K562 (cell line): ENCODE measurements at regions not wholly inside any gene's neighbourhood (a gene's known extent, or its start where the extent isn't known, plus 50 kb on each side); places are given as distances from the start of the nearest gene placed in this dataset.

Experiments
- BDP1 ChIP-seq: IDR thresholded peaks from 3 replicates; pipeline ENCODE4 v1.6.1; 2011; ENCODE audit not compliant: insufficient read length, insufficient read depth
- BRCA1 ChIP-seq, 2 experiments: fragments of 450-650 bp in 1 of 2; sonication (generic) in 1 of 2; formaldehyde crosslinking in 1 of 2; IDR thresholded peaks; 2 replicates each; pipeline versions ENCODE4 v1.5.0 to v1.6.1; 2017 to 2020; ENCODE audit warnings: mild to moderate bottlenecking in 1 of 2, missing genetic modification reagents in 1 of 2
- C11orf30 ChIP-seq: fragments of 450-650 bp; IDR thresholded peaks from 2 replicates; pipeline ENCODE4 v1.6.1; 2016; ENCODE audit warnings: low read depth, mild to moderate bottlenecking
- CEBPG ChIP-seq, 3 experiments: fragments of 200-800 bp in 1 of 3; sonication (Bioruptor generic) in 1 of 3; sonication (generic) in 1 of 3; formaldehyde crosslinking in 1 of 3; IDR thresholded peaks in 2 of 3; conservative IDR thresholded peaks in 1 of 3; 2 replicates each; pipeline versions ENCODE4 v1.6.1 to v1.8.0; 2016 to 2022; ENCODE audit warnings: missing compliant biosample characterization in 2 of 3, missing genetic modification characterization in 2 of 3, mild to moderate bottlenecking in 1 of 3, missing genetic modification reagents in 1 of 3
- CHD2 ChIP-seq: IDR thresholded peaks from 2 replicates; pipeline ENCODE4 v1.6.1; 2011; ENCODE audit warnings: low read depth, low read length
- CTBP1 ChIP-seq: fragments of 450-650 bp; IDR thresholded peaks from 2 replicates; pipeline ENCODE4 v1.6.1; 2016; ENCODE audit warnings: borderline replicate concordance
- ELF1 ChIP-seq: fragments of 200-800 bp; sonication (Bioruptor generic); IDR thresholded peaks from 2 replicates; pipeline ENCODE4 v1.6.1; 2016; ENCODE audit warnings: missing genetic modification characterization, missing compliant biosample characterization
- FOS ChIP-seq: IDR thresholded peaks from 3 replicates; pipeline ENCODE4 v1.6.1; 2011; ENCODE audit not compliant: insufficient read length; ENCODE audit errors: extremely low read depth
- GABPB1 ChIP-seq: sonication (generic); formaldehyde crosslinking; IDR thresholded peaks from 2 replicates; pipeline ENCODE4 v1.8.0; 2022; ENCODE audit warnings: mild to moderate bottlenecking, missing genetic modification reagents
- GATAD2A ChIP-seq: fragments of 450-650 bp; IDR thresholded peaks from 2 replicates; pipeline ENCODE4 v1.6.1; 2017
- KDM4B ChIP-seq, 2 experiments: fragments of 450-650 bp in 1 of 2; sonication (generic) in 1 of 2; IDR thresholded peaks; 2 replicates each; pipeline ENCODE4 v1.6.1; 2016 to 2017; ENCODE audit warnings: borderline replicate concordance in 2 of 2, antibody characterized with exemption in 1 of 2, low read depth in 1 of 2, mild to moderate bottlenecking in 1 of 2
- NBN ChIP-seq: fragments of 450-650 bp; IDR thresholded peaks from 2 replicates; pipeline ENCODE4 v1.6.1; 2016; ENCODE audit warnings: low read depth, mild to moderate bottlenecking
- NR2C1 ChIP-seq, 2 experiments: fragments of 450-650 bp; IDR thresholded peaks; 2 replicates each; pipeline ENCODE4 v1.6.1; 2017; ENCODE audit warnings: mild to moderate bottlenecking in 2 of 2, antibody characterized with exemption in 1 of 2, inconsistent platforms in 1 of 2, missing compliant biosample characterization in 1 of 2, missing genetic modification characterization in 1 of 2
- PCBP2 ChIP-seq: fragments of 200-400 bp; formaldehyde crosslinking; IDR thresholded peaks from 2 replicates; pipeline ENCODE4 v1.6.1; 2018; ENCODE audit warnings: low read length, low read depth, mild to moderate bottlenecking, moderate library complexity; ENCODE audit not compliant: poor library complexity, severe bottlenecking
- PHF8 ChIP-seq: fragments of 200-600 bp; sonication (generic); IDR thresholded peaks from 2 replicates; pipeline ENCODE4 v1.6.1; 2012; ENCODE audit warnings: mixed run types, mild to moderate bottlenecking, inconsistent platforms, low read length, moderate library complexity, borderline replicate concordance
- RB1 ChIP-seq: fragments of 450-650 bp; IDR thresholded peaks from 2 replicates; pipeline ENCODE4 v1.6.1; 2017; ENCODE audit warnings: low read depth, mild to moderate bottlenecking
- SIX5 ChIP-seq, 2 experiments: IDR thresholded peaks; 2 replicates each; pipeline ENCODE4 v1.6.1; 2011; ENCODE audit warnings: low read length in 2 of 2, borderline replicate concordance in 1 of 2, low read depth in 1 of 2, mild to moderate bottlenecking in 1 of 2, moderate library complexity in 1 of 2; ENCODE audit not compliant: insufficient read depth in 1 of 2
- ZFP30 ChIP-seq: fragments of 250-450 bp; sonication (Bioruptor Pico); IDR thresholded peaks from 2 replicates; pipeline ENCODE4 v1.8.0; 2022; ENCODE audit warnings: moderate library complexity, mild to moderate bottlenecking, inconsistent platforms, borderline replicate concordance
- ZNF232 ChIP-seq: sonication (generic); formaldehyde crosslinking; IDR thresholded peaks from 2 replicates; pipeline ENCODE4 v1.8.0; 2022; ENCODE audit warnings: mild to moderate bottlenecking, missing genetic modification reagents
- ZNF316 ChIP-seq: fragments of 450-650 bp; IDR thresholded peaks from 2 replicates; pipeline ENCODE4 v1.6.1; 2016
- TF ChIP-seq, protein P1 (sequence below): fragments of 450-650 bp; IDR thresholded peaks from 2 replicates; pipeline ENCODE4 v1.6.1; 2016
- TF ChIP-seq, protein P2 (sequence below): fragments of 450-650 bp; IDR thresholded peaks from 2 replicates; pipeline ENCODE4 v1.6.1; 2018; ENCODE audit warnings: mild to moderate bottlenecking, low read depth; ENCODE audit not compliant: partially characterized antibody
- TF ChIP-seq, protein P3 (sequence below), 3 experiments: fragments of 200-800 bp in 1 of 3; sonication (Bioruptor generic) in 1 of 3; sonication (generic) in 1 of 3; formaldehyde crosslinking in 1 of 3; IDR thresholded peaks; 2 replicates each; pipeline versions ENCODE4 v1.6.1 to v1.8.0; 2016 to 2022; ENCODE audit warnings: mild to moderate bottlenecking in 2 of 3, missing compliant biosample characterization in 2 of 3, missing genetic modification characterization in 2 of 3, missing genetic modification reagents in 1 of 3

DNA sequence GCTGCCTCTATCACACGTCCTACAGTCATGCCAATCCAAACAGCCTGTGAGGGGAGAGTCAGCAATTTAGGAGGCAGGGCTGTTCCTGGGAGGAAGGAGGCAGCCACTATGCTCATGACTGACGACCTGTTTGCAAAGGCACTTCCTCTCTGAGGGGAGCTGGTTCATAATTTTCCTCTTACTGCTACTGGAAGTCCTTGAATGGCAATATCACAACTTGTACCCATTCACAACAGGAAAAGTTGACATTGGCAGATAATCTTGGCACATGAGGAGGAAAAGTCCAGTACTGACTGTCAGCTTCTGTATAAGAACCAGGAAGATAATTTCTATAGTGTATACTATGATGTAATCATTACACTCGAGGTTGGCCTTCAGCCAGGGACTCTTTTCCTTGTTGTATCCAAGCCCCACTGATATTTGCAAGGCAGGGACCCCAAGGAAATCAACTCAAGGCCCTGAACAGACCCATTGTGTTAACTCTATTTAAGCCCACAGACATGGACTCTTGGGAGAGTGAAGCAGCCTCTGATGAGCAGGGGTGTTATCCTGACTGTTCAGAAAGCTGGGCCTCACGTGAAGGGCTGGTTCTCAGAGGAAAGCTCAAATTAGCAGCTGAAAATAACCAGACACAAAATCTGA lies 267.3 kb upstream of the ADAMTS9 start (continued):
- TF ChIP-seq ZNF232 (CRISPR knock-in tag) (no peak), CTBP1 (0 out of 2 replicates have a peak, but pooled peaks have one; percentile 16), NR2C1 (IDR thresholded peaks at IDR 0.05) (no peak), NR2C1 (tag; IDR thresholded peaks at IDR 0.05) (no peak), ZFP30 (CRISPR knock-in tag) (no peak), CEBPG (CRISPR knock-in tag; IDR thresholded peaks at IDR 0.05) (no peak), CEBPG (tag; conservative IDR thresholded peaks at IDR 0.05 in 1 of 2, IDR thresholded peaks at IDR 0.05 in 1 of 2) (peak; percentile 67 to 71), SIX5 (IDR thresholded peaks at IDR 0.05; ENCODE audit: borderline replicate concordance in 1 of 2, insufficient read depth in 1 of 2, low read depth in 1 of 2, low read length in 2 of 2) (no peak), NBN (no peak), KDM4B (IDR thresholded peaks at IDR 0.05; ENCODE audit: borderline replicate concordance in 2 of 2, low read depth in 1 of 2) (no peak), C11orf30 (peak; percentile 52; the same call in 1 of the 2 replicates), PHF8 (no peak), PCBP2 (no peak), BDP1 (no peak), ZNF316 (peak; percentile 45; the same call in 1 of the 2 replicates), GATAD2A (no peak), CHD2 (no peak), FOS (no peak), RB1 (no peak), ELF1 (tag) (0 out of 2 replicates have a peak, but pooled peaks have one; percentile 27), GABPB1 (CRISPR knock-in tag) (no peak), BRCA1 (IDR thresholded peaks at IDR 0.05) (no peak), BRCA1 (CRISPR knock-in tag; IDR thresholded peaks at IDR 0.05) (no peak)
- TF ChIP-seq, protein P1, sequence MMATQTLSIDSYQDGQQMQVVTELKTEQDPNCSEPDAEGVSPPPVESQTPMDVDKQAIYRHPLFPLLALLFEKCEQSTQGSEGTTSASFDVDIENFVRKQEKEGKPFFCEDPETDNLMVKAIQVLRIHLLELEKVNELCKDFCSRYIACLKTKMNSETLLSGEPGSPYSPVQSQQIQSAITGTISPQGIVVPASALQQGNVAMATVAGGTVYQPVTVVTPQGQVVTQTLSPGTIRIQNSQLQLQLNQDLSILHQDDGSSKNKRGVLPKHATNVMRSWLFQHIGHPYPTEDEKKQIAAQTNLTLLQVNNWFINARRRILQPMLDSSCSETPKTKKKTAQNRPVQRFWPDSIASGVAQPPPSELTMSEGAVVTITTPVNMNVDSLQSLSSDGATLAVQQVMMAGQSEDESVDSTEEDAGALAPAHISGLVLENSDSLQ, result peak; percentile 90
- TF ChIP-seq, protein P2, sequence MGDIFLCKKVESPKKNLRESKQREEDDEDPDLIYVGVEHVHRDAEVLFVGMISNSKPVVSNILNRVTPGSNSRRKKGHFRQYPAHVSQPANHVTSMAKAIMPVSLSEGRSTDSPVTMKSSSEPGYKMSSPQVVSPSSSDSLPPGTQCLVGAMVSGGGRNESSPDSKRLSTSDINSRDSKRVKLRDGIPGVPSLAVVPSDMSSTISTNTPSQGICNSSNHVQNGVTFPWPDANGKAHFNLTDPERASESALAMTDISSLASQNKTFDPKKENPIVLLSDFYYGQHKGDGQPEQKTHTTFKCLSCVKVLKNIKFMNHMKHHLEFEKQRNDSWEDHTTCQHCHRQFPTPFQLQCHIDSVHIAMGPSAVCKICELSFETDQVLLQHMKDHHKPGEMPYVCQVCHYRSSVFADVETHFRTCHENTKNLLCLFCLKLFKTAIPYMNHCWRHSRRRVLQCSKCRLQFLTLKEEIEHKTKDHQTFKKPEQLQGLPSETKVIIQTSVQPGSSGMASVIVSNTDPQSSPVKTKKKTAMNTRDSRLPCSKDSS, result no peak
- TF ChIP-seq, protein P3, sequence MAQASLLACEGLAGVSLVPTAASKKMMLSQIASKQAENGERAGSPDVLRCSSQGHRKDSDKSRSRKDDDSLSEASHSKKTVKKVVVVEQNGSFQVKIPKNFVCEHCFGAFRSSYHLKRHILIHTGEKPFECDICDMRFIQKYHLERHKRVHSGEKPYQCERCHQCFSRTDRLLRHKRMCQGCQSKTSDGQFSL (CRISPR knock-in tag; IDR thresholded peaks at IDR 0.05), result no peak
- TF ChIP-seq, protein P3 (tag; IDR thresholded peaks at IDR 0.05), result no peak
